ENCODE measurements at regions not wholly inside any gene's neighbourhood (a gene's known extent, or its start where the extent isn't known, plus 50 kb on each side); places are given as distances from the start of the nearest gene placed in this dataset.

GRCh38 chr11:19460718-19461405, 220.1 kb upstream of the E2F8 start:
- no peak for DNase-seq

- no peak for DNase-seq
Measured at GRCh38 chr11:19459240-19459639, 218.5 kb upstream of the E2F8 start.

DNA sequence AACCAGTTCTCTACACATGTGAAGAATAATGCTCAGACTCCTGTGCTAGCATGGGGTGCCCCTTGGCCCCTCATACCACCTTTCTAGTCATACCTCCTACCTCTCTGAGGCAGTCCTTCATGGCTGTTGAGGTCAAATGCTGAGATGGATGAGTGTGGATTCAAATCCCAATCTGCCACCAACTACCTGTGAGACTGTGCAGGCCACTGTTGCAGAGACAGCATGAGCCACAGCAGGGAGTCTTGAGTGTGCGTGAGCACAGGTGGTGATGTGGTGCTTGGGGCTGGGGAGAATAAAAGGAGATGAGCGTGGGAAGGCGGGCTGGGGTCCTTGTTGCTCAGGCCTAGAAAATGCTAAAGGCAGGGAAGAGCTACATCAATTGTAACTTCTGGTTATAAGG, 218.0 kb upstream of the E2F8 start:
- DNase-seq, result no peak

DNA sequence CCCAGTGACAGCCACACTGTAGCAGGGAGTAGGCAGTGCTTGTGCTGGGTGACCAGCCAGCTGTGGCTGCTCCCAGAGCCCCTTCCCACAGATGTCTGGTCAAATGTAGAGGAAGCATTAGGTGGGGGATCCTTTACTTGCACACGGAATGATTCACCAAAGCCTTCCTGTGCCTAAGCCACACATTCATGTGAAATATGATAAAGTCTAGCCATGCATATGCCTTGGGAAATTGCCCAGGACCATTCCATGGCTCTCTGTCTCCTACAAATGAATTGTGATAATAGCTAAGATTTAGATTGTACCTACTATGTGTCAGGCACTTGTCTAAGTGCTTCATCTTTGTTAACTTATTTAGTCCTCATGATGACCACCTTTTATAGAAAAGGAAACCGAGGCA, 217.5 kb upstream of the E2F8 start:
- DNase-seq, result no peak

- no peak for DNase-seq
Measured at GRCh38 chr11:19455731-19456130, 215.0 kb upstream of the E2F8 start.

DNA sequence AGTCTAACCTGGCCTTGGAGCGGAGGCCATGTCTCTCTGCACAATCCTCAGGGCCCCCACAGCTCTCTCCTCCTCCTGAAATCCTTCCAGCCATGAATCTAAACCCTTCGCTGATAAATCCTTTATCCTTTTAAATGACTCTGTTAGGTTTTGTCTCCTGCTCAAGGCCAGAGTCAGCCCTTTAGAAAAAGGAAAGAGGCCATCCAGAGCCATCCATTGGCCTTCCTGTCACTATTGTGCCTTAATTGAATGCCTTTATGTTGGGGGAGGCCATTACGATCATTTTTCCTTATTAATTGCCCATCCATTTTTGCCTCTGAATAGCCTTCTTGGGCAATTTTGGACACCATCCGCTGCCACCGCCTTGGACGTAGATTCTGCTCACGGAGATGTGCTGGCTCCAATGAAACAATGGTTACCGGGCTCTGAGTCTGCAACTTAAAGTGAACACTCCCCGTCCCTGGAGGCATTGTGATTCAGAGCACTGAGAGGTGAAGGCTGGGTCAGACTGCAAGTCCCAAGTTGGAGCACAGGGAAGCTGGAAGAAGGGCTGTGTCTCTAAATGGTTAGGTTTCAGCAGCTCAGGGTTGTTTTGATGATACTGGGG, 213.0 kb upstream of the E2F8 start:
- DNase-seq, result no peak

- DNase-seq, result no peak
Measured at GRCh38 chr11:19451609-19452008, 210.9 kb upstream of the E2F8 start.

DNA sequence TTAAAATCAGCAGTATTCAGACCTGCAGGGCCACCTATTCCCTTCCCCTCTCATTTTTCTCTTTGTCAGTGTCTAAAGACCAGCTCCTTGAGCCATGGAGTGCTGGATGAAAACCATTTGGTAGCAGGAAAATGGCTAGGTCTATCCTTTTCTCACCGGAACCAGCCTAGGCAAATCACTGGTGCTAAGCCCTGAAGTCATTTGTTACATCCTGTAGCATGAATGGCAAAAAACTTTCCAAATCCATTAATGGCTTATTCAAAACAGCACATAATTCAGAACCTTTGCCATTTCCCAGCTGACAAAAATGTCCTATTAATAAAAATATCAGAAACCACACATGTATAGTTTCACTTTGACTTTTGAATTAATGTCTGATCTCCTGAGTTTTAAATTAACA, 209.5 kb upstream of the E2F8 start:
- no peak for DNase-seq

- no peak for DNase-seq
Measured at GRCh38 chr11:19448651-19449050, 207.9 kb upstream of the E2F8 start.

GRCh38 chr11:19447150-19447566, 206.4 kb upstream of the E2F8 start:
- no peak for DNase-seq

- DNase-seq, result no peak
Measured at GRCh38 chr11:19445771-19446170, 205.0 kb upstream of the E2F8 start.

GRCh38 chr11:19444231-19444630, 203.5 kb upstream of the E2F8 start:
- DNase-seq, result no peak

- no peak for DNase-seq
Measured at GRCh38 chr11:19442554-19442910, 201.8 kb upstream of the E2F8 start.

DNA sequence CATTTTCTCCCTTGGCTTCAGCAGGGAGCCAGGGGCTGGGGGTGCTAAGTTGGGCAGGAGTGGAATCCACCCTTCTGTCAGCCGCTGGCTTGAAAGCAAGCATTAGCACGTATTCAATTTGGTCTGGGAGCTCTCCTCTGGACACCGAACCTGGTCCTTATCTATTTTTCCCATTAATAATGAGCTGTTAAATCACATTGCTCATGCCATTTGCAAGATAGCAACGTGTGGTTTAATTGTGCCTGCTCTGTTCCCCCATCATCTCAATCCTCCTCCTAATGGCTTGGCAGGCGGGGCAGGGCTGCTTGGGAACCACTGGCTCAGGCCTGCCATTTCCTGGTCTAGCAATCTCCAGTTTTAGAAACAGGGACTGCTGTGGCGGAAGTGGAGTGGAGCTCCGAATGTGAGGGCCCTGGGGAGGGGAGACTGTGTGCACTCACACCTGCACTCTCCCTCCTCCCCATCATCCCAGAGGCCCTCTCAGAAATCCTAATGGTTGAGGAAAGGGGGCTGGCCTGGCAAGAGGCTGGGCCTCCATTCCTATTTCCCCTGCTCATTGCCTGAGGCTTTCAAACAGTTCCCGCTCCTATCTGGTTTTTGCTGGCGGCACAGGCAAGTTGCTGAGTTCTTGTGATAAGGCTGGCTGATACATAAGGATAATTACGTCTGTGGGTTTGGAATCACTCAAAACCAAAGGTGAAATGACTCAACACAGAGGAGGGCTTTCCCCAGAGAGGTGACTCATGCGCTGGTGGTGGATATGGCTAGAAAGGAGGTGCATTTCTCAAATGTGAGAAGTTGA, 201.2 kb upstream of the E2F8 start:
- peak; percentile 78 for DNase-seq

- peak; percentile 4 for DNase-seq
Measured at GRCh38 chr11:19441288-19441687, 200.5 kb upstream of the E2F8 start.

GRCh38 chr11:19437760-19438159, 197.0 kb upstream of the E2F8 start:
- no peak for DNase-seq

DNA sequence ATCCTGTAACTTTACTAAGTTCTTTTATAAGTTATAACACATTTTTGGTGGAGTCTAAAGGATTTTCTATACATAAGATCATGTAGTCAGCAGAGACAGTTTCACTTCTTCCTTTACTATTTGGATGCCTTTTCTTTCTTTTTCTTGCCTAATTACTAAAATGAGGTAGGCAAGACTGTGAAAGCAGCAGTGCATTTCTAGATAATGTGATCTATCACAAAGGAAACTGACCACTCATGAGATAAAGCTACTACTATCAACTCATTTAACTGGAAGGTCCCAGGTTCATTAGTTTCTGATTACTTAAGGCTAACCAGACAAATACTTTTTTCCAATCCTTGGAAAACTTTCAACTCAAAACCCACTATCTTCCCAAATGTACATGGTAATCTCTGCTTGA, 196.2 kb upstream of the E2F8 start:
- no peak for DNase-seq

GRCh38 chr11:19435306-19435989, 194.7 kb upstream of the E2F8 start:
- no peak for DNase-seq

DNA sequence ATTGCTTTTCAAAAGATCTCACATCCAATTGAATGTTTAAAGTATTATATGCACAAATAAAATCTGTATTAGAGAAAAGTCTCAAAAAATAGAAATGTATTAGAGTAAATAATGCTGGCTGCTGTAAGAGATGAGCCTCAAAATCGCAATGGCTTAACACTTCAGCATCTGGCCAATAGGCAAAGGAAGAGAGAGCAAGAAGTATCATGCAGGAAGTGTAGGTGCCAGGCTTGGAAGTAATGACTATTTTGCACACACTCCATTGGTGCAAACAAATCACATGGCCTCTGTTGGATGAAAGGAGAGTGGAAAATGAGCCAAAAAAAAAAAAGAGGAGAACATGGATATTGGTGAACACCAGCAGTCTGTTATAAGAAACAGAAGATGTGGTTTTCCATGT, 193.0 kb upstream of the E2F8 start:
- no peak for DNase-seq

DNA sequence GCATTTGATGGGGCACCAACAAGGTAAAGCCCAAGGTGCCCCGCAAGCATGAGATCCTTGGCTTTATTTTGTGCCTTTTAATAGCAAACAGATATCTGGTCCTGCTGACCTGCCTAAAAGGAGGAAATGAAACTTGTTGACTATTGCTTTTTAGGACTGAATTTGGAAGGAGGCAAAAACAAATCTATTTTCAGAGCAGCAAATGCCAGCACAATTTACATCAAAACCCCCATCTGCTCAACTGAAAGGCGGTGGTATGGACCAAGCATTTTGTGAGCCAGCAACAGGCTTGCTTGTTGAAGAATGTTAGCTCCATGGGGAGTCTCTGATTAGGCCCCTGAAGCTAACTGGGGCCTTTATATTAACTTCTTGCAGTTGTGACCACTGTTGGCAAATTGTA, 192.6 kb upstream of the E2F8 start:
- no peak for DNase-seq

DNA sequence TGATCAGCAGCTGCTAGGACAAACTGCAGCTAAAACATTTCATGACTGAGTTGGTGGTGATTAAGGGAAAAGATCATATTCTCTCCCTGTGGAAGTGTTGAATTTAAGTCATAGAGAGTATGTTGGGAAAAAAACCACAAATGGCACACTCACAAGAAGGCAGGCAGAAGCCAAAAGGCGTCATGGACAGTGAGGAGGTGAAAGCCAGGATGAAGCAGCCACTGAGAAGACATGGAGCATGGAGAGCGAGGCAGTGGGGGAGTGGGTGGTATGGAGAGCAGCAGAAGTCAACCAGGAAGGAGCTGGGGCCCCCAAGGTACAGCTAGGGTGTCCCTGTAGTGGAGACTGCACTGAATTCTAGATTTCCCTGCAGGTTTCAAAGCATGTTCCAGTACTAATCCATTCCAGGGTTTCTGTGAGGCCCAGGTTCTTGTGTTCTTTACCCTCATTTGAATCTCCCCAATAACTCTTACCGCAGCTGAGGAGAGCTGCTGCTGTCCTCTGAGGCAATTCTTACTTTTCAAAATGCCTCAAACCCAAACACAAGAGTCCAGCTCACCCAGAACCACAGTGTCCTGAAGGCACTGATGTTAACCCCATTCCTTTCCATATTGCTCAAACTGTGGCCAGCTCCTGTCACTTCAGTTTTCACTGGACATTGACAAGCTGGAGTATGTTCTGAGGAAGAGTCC, 191.8 kb upstream of the E2F8 start:
- no peak for DNase-seq

DNA sequence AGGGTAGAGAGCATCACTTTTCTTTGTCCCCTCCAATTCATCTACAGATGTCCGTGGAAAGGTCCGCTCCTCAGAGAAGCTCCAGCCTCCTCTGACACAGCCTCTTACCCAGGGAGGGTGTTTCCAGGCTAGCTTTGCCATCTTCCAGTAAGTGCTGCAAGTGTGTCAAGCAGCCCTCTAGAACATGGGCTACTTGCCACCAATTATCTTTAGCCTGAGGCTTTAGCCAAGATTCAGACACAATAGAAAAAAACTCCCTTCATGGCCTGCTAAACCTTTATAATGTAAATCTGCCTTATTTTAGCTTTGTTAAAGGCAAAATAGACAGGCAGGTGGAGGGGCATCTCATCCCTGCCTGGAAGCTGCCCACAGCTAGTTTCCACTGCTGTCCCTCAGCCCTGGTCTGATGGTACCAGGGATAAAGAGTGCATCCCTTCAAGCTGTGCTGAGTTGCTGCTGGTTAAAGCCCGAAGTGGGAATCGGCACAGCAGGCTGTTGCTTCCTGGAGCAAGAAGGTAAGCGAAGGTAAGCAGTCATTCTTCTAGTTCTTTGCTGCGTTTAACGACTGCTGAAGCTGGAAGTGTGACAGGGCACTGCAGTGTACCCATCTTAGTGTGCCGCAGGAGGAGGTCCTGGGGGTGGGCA, 190.1 kb upstream of the E2F8 start:
- no peak for DNase-seq

DNA sequence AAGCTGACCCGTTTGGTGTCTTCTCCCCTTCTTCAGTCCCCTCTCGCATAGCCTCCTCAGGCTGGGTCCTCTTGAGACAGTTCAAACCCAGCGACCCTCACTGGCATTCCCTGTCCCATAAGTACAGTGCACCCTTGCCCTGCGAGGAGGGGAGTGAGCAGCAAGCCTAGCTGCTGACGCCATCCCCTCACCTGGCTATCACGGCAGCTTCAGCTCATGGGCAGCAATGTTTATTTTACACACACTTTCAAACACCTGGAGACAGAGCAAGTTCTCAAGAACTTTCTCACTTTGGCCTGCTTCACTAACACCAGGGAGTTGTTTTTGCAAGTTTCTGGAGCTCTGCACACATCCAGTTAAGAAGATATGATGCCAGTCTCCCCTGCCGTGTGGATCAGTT, 189.6 kb upstream of the E2F8 start:
- DNase-seq, result no peak

Data from hematopoietic multipotent progenitor cell treated with erythropoietin and hydrocortisone succinate and interleukin-3 and kit ligand, for 6 days (in vitro differentiated cells).